ENCODE measurements at regions not wholly inside any gene's neighbourhood (a gene's known extent, or its start where the extent isn't known, plus 50 kb on each side); places are given as distances from the start of the nearest gene placed in this dataset.

- TF ChIP-seq GLIS3 (CRISPR knock-in tag; IDR thresholded peaks at IDR 0.05) (no peak), PPARA (CRISPR knock-in tag; IDR thresholded peaks at IDR 0.05; ENCODE audit: borderline replicate concordance) (no peak), CSDC2 (CRISPR knock-in tag; IDR thresholded peaks at IDR 0.05) (no peak), TOX (CRISPR knock-in tag; IDR thresholded peaks at IDR 0.05; ENCODE audit: borderline replicate concordance) (no peak), BACH2 (CRISPR knock-in tag; IDR thresholded peaks at IDR 0.05; ENCODE audit: borderline replicate concordance) (no peak), ZC3H10 (CRISPR knock-in tag; IDR thresholded peaks at IDR 0.05) (no peak), RARB (CRISPR knock-in tag; IDR thresholded peaks at IDR 0.05) (no peak), ARNTL (CRISPR knock-in tag; IDR thresholded peaks at IDR 0.05; ENCODE audit: borderline replicate concordance, low read depth) (no peak)
These were observed 65.6 kb upstream of the TTC34 start for GRCh38 chr1:2867087-2867425.

All from SK-N-SH treated with all-trans-retinoic acid at 6 μM for 48 hours (cell line).